HL-60 (cell line): ENCODE measurements at regions not wholly inside any gene's neighbourhood (a gene's known extent, or its start where the extent isn't known, plus 50 kb on each side); places are given as distances from the start of the nearest gene placed in this dataset.

Experiments
- DNase-seq, 2 experiments: peaks; one replicate each; pipeline ENCODE4 v3.0.0-alpha.2; 2010 to 2020; ENCODE audit warnings: low read depth in 1 of 2, low spot score in 1 of 2
- H3K27ac ChIP-seq: fragments of 250-450 bp; sonication (Bioruptor Pico); replicated peaks from 2 replicates; pipeline ENCODE4 v1.5.1; 2020; ENCODE audit warnings: mild to moderate bottlenecking, moderate library complexity
- H3K27me3 ChIP-seq: fragments of 250-450 bp; sonication (Bioruptor Pico); 2 replicates; pipeline ENCODE4 v1.5.1; 2021; ENCODE audit warnings: mild to moderate bottlenecking, moderate library complexity; ENCODE audit not compliant: insufficient read depth, poor library complexity, severe bottlenecking
- H3K4me3 ChIP-seq: replicated peaks from 2 replicates; pipeline ENCODE4 v1.5.1; 2011; ENCODE audit warnings: mild to moderate bottlenecking, control low read depth, low read length; ENCODE audit not compliant: insufficient read depth
- GABPA ChIP-seq: IDR thresholded peaks from 2 replicates; pipeline ENCODE4 v1.6.1; 2012; ENCODE audit warnings: low read depth
- POLR2AphosphoS5 ChIP-seq: IDR thresholded peaks from 2 replicates; pipeline ENCODE4 v1.6.1; 2012; ENCODE audit warnings: low read depth
- SPI1 ChIP-seq: IDR thresholded peaks from 2 replicates; pipeline ENCODE4 v1.6.1; 2012; ENCODE audit warnings: low read depth, mild to moderate bottlenecking, borderline replicate concordance
- TF ChIP-seq, protein P1 (sequence below): IDR thresholded peaks from 2 replicates; pipeline ENCODE4 v1.6.1; 2012; ENCODE audit warnings: low read depth; ENCODE audit not compliant: insufficient replicate concordance
- TF ChIP-seq, protein P2 (sequence below): IDR thresholded peaks from one replicate; pipeline ENCODE4 v1.5.1; 2011; ENCODE audit warnings: low read length, control low read depth, inconsistent platforms; ENCODE audit not compliant: insufficient read depth

DNA sequence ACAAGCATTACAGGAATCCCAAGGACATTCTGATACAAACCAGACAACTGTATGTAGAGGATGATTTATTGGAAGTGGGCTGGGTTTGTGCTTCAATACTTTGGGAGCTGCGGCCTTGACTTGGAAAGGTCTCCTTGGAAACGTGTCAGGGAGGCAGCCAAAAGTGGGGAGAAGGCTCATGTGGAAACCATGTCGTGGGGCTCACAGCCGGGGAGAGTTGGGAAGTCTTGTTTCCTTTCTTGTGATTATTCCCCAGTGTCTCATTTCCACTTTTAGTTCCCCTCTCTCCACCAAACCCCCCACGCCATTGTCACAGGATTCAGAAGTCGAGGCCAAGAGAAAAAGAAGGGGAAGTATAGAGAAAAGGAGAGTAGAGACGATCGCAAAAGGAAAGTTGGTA is 53.9 kb upstream of the SFMBT2 start:
- DNase-seq: no peak
- Histone ChIP-seq H3K27ac (no peak overlapping the region), H3K4me3 (no peak overlapping the region), H3K27me3 (no peaks in the 10 kb centered on the region)
- TF ChIP-seq, protein P1, sequence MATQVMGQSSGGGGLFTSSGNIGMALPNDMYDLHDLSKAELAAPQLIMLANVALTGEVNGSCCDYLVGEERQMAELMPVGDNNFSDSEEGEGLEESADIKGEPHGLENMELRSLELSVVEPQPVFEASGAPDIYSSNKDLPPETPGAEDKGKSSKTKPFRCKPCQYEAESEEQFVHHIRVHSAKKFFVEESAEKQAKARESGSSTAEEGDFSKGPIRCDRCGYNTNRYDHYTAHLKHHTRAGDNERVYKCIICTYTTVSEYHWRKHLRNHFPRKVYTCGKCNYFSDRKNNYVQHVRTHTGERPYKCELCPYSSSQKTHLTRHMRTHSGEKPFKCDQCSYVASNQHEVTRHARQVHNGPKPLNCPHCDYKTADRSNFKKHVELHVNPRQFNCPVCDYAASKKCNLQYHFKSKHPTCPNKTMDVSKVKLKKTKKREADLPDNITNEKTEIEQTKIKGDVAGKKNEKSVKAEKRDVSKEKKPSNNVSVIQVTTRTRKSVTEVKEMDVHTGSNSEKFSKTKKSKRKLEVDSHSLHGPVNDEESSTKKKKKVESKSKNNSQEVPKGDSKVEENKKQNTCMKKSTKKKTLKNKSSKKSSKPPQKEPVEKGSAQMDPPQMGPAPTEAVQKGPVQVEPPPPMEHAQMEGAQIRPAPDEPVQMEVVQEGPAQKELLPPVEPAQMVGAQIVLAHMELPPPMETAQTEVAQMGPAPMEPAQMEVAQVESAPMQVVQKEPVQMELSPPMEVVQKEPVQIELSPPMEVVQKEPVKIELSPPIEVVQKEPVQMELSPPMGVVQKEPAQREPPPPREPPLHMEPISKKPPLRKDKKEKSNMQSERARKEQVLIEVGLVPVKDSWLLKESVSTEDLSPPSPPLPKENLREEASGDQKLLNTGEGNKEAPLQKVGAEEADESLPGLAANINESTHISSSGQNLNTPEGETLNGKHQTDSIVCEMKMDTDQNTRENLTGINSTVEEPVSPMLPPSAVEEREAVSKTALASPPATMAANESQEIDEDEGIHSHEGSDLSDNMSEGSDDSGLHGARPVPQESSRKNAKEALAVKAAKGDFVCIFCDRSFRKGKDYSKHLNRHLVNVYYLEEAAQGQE: no peak
- no peak for TF ChIP-seq POLR2AphosphoS5
- no peak for TF ChIP-seq GABPA
- TF ChIP-seq, protein P2, sequence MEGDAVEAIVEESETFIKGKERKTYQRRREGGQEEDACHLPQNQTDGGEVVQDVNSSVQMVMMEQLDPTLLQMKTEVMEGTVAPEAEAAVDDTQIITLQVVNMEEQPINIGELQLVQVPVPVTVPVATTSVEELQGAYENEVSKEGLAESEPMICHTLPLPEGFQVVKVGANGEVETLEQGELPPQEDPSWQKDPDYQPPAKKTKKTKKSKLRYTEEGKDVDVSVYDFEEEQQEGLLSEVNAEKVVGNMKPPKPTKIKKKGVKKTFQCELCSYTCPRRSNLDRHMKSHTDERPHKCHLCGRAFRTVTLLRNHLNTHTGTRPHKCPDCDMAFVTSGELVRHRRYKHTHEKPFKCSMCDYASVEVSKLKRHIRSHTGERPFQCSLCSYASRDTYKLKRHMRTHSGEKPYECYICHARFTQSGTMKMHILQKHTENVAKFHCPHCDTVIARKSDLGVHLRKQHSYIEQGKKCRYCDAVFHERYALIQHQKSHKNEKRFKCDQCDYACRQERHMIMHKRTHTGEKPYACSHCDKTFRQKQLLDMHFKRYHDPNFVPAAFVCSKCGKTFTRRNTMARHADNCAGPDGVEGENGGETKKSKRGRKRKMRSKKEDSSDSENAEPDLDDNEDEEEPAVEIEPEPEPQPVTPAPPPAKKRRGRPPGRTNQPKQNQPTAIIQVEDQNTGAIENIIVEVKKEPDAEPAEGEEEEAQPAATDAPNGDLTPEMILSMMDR: no peak
- no peak for TF ChIP-seq SPI1
